ENCODE measurements at regions not wholly inside any gene's neighbourhood (a gene's known extent, or its start where the extent isn't known, plus 50 kb on each side); places are given as distances from the start of the nearest gene placed in this dataset.
A peak's percentile ranks its signal among the peaks of the same experiment; 100 is the strongest.
"Not testable (repeated sequence)": the region's sequence is repeated elsewhere in the genome, so short reads cannot be mapped to it uniquely, and the experiment has no call there.

- H3K27me3 ChIP-seq: no peaks in the 10 kb centered on the region
- H3K27ac ChIP-seq: no peak overlapping the region
- intact Hi-C loops (cut with DNase I; ENCODE audit: low total_unique reads): no loop called here
- DNase-seq: no peak
- TF ChIP-seq POLR2A (IDR thresholded peaks at IDR 0.05): no peak
- TF ChIP-seq CTCF (IDR thresholded peaks at IDR 0.05): no peak
- no peaks in the 10 kb centered on the region for H3K36me3 ChIP-seq
- H3K4me3 ChIP-seq: no peak overlapping the region
- H3K4me1 ChIP-seq: no peaks in the 10 kb centered on the region
- H3K9me3 ChIP-seq: no peaks in the 10 kb centered on the region
Measured at GRCh38 chr5:122661496-122662180, 113.2 kb upstream of the SNX2 start.

GRCh38 chr5:122665051-122665450, 109.8 kb upstream of the SNX2 start:
- no peak for TF ChIP-seq POLR2A (IDR thresholded peaks at IDR 0.05)
- Histone ChIP-seq H3K4me3 (no peak overlapping the region), H3K4me1 (no peaks in the 10 kb centered on the region), H3K9me3 (no peaks in the 10 kb centered on the region), H3K27me3 (no peaks in the 10 kb centered on the region), H3K36me3 (no peaks in the 10 kb centered on the region), H3K27ac (no peak overlapping the region)
- no peak for DNase-seq
- intact Hi-C loops (cut with DNase I; ENCODE audit: low total_unique reads): no loop called here

- intact Hi-C loops (cut with DNase I; ENCODE audit: low total_unique reads): no loop called here
- no peak overlapping the region for H3K27ac ChIP-seq
- DNase-seq: no peak
- no peaks in the 10 kb centered on the region for H3K4me1 ChIP-seq
- H3K27me3 ChIP-seq: no peaks in the 10 kb centered on the region
- H3K4me3 ChIP-seq: no peak overlapping the region
- TF ChIP-seq POLR2A (IDR thresholded peaks at IDR 0.05): no peak
- no peak for TF ChIP-seq CTCF (IDR thresholded peaks at IDR 0.05)
- H3K36me3 ChIP-seq: no peaks in the 10 kb centered on the region
- H3K9me3 ChIP-seq: no peaks in the 10 kb centered on the region
Measured at GRCh38 chr5:122668552-122668951, 106.3 kb upstream of the SNX2 start.

DNA sequence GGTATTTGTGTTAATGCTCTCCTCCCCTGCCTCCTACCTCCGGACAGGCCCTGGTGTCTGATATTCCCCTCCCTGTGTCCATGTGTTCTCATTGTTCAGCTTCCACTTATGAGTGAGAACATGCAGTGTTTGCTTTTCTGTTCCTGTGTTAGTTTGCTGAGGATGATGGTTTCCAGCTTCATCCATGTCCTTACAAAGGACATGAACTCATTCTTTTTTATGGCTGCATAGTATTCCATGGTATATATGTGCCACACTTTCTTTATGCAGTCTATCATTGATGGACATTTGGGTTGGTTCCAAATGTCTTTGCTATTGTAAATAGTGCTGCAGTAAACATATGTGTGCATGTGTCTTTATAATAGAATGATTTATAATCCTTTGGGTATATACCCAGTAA, 105.2 kb upstream of the SNX2 start:
- H3K27me3 ChIP-seq; H3K4me1 ChIP-seq; H3K27ac ChIP-seq; H3K36me3 ChIP-seq; DNase-seq; intact Hi-C loops (cut with DNase I; ENCODE audit: low total_unique reads); H3K9me3 ChIP-seq; H3K4me3 ChIP-seq: not testable (repeated sequence)

- DNase-seq: peak in 1 of 2 donors; percentile 13
- no peaks in the 10 kb centered on the region for H3K27me3 ChIP-seq
- TF ChIP-seq CTCF (IDR thresholded peaks at IDR 0.05): no peak
- no peak for TF ChIP-seq POLR2A (IDR thresholded peaks at IDR 0.05)
- no peaks in the 10 kb centered on the region for H3K9me3 ChIP-seq
- intact Hi-C loops (cut with DNase I; ENCODE audit: low total_unique reads): no loop called here
- no peaks in the 10 kb centered on the region for H3K4me1 ChIP-seq
- H3K27ac ChIP-seq: no peak overlapping the region
- no peak overlapping the region for H3K4me3 ChIP-seq
- H3K36me3 ChIP-seq: no peaks in the 10 kb centered on the region
Measured at GRCh38 chr5:122673343-122673742, 101.5 kb upstream of the SNX2 start.

GRCh38 chr5:122674385-122674784, 100.5 kb upstream of the SNX2 start:
- intact Hi-C loops (cut with DNase I; ENCODE audit: low total_unique reads): no loop called here

More at GRCh38 chr5:122674385-122674784, 100.5 kb upstream of the SNX2 start:
- Histone ChIP-seq H3K4me1 (no peaks in the 10 kb centered on the region), H3K9me3 (no peaks in the 10 kb centered on the region), H3K27me3 (no peaks in the 10 kb centered on the region), H3K27ac (no peak overlapping the region), H3K4me3 (no peak overlapping the region), H3K36me3 (no peaks in the 10 kb centered on the region)
- DNase-seq: no peak
- TF ChIP-seq POLR2A (IDR thresholded peaks at IDR 0.05) (no peak), CTCF (IDR thresholded peaks at IDR 0.05) (no peak)

Data from uterus (tissue), 3 donors.